ENCODE measurements at regions not wholly inside any gene's neighbourhood (a gene's known extent, or its start where the extent isn't known, plus 50 kb on each side); places are given as distances from the start of the nearest gene placed in this dataset.

- TF ChIP-seq CHD7 (IDR thresholded peaks at IDR 0.05; ENCODE audit: insufficient replicate concordance, low read length) (no peak), TEAD4 (IDR thresholded peaks at IDR 0.05; ENCODE audit: low read depth, low read length) (no peak), MAFK (IDR thresholded peaks at IDR 0.05; ENCODE audit: low read depth, low read length) (no peak), GTF2F1 (IDR thresholded peaks at IDR 0.05; ENCODE audit: borderline replicate concordance, low read depth, low read length) (no peak), ASH2L (IDR thresholded peaks at IDR 0.05; ENCODE audit: low read length) (no peak), FOSL1 (IDR thresholded peaks at IDR 0.05; ENCODE audit: insufficient read depth, low read depth, low read length) (no peak), CREB1 (IDR thresholded peaks at IDR 0.05) (no peak), POLR2AphosphoS5 (IDR thresholded peaks at IDR 0.05; ENCODE audit: low read depth, low read length) (no peak), BRCA1 (IDR thresholded peaks at IDR 0.05; ENCODE audit: low read depth, low read length) (no peak), BACH1 (IDR thresholded peaks at IDR 0.05; ENCODE audit: low read length) (no peak), GABPA (IDR thresholded peaks at IDR 0.05; ENCODE audit: borderline replicate concordance, insufficient read depth, low read length) (no peak), JUND (IDR thresholded peaks at IDR 0.05; ENCODE audit: low read length) (no peak), SAP30 (IDR thresholded peaks at IDR 0.05; ENCODE audit: insufficient read depth, insufficient replicate concordance, low read length) (no peak)
Measured at GRCh38 chr5:155878991-155879575, 447.9 kb upstream of the SGCD start (continued).

Measured in H1 (cell line).